ENCODE measurements at regions not wholly inside any gene's neighbourhood (a gene's known extent, or its start where the extent isn't known, plus 50 kb on each side); places are given as distances from the start of the nearest gene placed in this dataset.

GRCh38 chr21:38205940-38206339, 50.9 kb upstream of the KCNJ15 start:
- TF ChIP-seq CTCF (IDR thresholded peaks at IDR 0.05) (no peak), EP300 (IDR thresholded peaks at IDR 0.05) (no peak)
